DMS 273 (cell line): ENCODE measurements at regions not wholly inside any gene's neighbourhood (a gene's known extent, or its start where the extent isn't known, plus 50 kb on each side); places are given as distances from the start of the nearest gene placed in this dataset.
A peak's percentile ranks its signal among the peaks of the same experiment; 100 is the strongest.

Experiments used
- DNase-seq: peaks from one replicate; lab custom pipeline; 2025; ENCODE audit not compliant: unreplicated experiment; lab: John Stamatoyannopoulos, UW

GRCh38 chr12:34361721-34362316 is 339.5 kb downstream of the ALG10 start:
- no peak for DNase-seq

- DNase-seq = no peak
Observed at GRCh38 chr12:34363050-34363673, 340.9 kb downstream of the ALG10 start.

- no peak for DNase-seq
Observed at GRCh38 chr12:34368079-34368478, 345.8 kb downstream of the ALG10 start.

GRCh38 chr12:34371050-34371449 is 348.8 kb downstream of the ALG10 start:
- DNase-seq = no peak

GRCh38 chr12:34372003-34372402 is 349.7 kb downstream of the ALG10 start:
- no peak for DNase-seq

GRCh38 chr12:34373926-34374325 is 351.6 kb downstream of the ALG10 start:
- DNase-seq = no peak

GRCh38 chr12:34376133-34376799 is 354.0 kb downstream of the ALG10 start:
- DNase-seq = peak; percentile 10

GRCh38 chr12:34377243-34378035 is 355.1 kb downstream of the ALG10 start:
- no peak for DNase-seq

GRCh38 chr12:34379142-34379541 is 356.8 kb downstream of the ALG10 start:
- peak; percentile 21 for DNase-seq

GRCh38 chr12:34384693-34385092 is 362.4 kb downstream of the ALG10 start:
- no peak for DNase-seq

GRCh38 chr12:34386016-34386415 is 363.7 kb downstream of the ALG10 start:
- no peak for DNase-seq

- DNase-seq = no peak
Observed at GRCh38 chr12:34386621-34387255, 364.4 kb downstream of the ALG10 start.

- DNase-seq = no peak
Observed at GRCh38 chr12:34387711-34388635, 365.7 kb downstream of the ALG10 start.

- DNase-seq = no peak
Observed at GRCh38 chr12:34388636-34389377, 366.5 kb downstream of the ALG10 start.

- DNase-seq = no peak
Observed at GRCh38 chr12:34389378-34390170, 367.3 kb downstream of the ALG10 start.

GRCh38 chr12:34390171-34390841 is 368.0 kb downstream of the ALG10 start:
- DNase-seq = no peak

- DNase-seq = no peak
Observed at GRCh38 chr12:34390846-34391700, 368.8 kb downstream of the ALG10 start.
